ENCODE measurements at regions not wholly inside any gene's neighbourhood (a gene's known extent, or its start where the extent isn't known, plus 50 kb on each side); places are given as distances from the start of the nearest gene placed in this dataset.

DNA sequence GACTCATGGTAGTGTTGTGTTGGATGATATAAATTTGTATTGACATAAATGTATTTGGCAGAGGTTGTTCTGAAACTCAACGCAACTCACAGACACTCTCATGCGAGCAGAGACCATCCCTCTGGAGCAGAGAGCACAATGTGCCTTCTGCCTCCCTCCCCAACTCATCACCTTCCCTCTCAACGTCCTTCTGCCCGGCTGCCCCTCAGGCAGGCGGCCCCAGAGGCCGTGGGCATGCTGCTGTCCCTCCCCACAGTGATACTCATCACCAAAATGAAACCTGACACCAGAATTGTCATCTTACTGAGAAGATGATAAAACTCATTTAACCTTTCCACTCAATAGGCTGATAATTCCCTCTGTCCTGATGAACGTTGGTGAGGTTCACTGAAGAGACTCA is 260.6 kb downstream of the ETS1 start:
- no peak for DNase-seq

DNA sequence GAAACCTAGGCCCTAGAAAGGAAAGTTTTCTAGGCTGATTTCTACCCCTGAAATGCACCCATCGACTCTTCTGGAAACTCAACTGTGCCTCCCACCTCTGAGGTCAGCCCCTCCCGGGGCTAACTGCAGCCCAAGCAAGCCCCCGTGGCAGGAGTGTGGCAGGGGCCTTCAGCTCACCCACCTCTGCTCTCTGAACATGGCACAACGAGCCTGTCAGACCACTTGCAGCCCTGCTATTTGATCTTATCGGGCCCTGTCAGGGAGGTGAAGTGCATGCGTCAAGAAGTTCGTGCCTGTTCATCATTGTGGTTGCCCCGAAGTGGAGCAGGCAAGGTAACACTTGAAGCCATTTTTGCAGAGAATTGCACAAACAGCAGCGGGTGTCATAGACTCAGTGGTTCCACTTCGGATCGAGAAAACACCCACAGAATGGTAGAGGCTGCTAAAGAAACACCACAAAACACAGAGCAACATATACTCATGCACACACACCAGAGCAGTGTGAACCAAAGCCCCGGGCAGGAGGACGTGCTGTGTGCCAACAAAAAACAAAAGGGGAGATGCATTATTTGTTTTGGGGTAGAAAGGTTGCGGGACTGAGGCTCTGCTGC is 262.7 kb downstream of the ETS1 start:
- DNase-seq = no peak

GRCh38 chr11:128324051-128324481 is 263.3 kb downstream of the ETS1 start:
- DNase-seq = no peak

- DNase-seq = no peak
Observed at GRCh38 chr11:128323381-128323780, 264.0 kb downstream of the ETS1 start.

DNA sequence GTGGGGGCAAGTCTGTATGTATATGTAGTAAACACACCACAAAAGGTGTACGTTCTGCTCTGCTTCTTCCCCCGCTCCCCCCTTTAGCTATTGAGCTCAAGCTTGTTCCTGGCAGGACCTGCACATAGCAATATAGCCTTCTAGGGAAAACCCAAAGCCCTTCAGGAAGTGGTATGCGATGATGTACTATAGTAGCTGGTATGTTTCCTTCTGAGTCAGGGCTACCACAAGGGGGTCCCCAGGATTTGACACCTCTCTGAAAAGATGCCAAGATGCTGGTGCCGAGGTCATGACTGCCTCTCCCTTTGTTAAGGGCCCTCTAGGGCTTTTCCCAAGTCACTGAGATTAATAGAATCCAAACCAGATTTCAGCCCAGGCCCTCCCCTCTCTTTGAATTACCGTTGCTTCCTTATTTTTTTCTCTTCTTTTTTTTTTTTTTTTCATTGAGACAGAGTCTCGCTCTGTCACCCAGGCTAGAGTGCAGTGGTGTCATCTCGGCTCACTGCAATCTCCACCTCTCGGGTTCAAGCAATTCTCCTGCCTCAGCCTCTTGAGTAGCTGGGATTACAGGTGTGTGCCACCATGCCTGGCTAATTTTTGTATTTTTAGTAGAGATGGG is 268.4 kb downstream of the ETS1 start:
- no peak for DNase-seq

DNA sequence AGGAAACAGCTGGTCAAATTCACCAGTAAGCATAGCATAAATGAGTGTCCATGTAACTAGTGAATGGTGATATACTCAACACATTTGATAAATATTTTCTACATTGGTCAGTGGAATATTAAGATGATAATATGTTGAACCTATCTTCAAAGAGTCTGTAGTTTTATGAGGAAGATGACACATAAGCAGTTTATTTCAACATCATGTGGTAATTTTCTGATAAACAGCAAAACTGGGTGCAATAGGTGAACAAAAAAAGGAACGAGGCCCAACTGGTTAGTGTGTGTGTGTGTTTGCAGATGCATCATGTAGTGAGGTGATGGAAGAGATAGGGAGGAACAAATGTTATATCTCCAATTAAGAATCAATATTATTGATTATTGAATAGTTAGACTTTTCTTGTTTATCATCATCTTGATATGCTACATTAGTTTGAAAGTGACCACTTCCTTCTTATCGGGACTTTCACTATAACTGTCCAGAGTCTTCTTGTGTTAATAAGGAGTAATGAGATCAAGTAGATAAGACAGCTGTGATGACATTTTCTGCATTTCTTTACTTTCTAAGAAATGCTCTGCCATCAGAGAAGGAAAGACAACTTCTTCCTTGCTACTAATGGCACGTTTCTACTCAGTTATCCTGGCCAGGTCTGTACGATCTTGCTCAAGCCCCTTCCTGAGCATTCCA is 270.7 kb downstream of the ETS1 start:
- DNase-seq = no peak

DNA sequence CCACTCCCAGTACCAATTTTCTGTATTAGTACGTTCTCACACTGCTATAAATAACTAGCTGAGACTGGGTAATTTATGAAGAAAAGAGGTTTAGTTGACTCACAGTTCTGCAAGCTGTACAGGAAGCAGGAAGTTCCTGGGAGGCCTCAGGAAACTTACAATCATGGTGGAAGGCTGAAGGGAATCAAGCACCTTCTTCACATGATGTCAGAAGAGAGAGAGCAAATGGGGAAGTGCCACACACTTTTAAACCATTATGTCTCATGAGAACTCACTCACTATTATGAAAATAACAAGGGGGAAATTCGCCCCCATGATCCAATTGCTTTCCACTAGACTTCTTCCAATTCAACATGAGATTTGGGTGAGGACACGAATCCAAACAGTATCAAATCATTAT is 271.4 kb downstream of the ETS1 start:
- DNase-seq = no peak

- no peak for DNase-seq
Observed at GRCh38 chr11:128313931-128314330, 273.4 kb downstream of the ETS1 start.

DNA sequence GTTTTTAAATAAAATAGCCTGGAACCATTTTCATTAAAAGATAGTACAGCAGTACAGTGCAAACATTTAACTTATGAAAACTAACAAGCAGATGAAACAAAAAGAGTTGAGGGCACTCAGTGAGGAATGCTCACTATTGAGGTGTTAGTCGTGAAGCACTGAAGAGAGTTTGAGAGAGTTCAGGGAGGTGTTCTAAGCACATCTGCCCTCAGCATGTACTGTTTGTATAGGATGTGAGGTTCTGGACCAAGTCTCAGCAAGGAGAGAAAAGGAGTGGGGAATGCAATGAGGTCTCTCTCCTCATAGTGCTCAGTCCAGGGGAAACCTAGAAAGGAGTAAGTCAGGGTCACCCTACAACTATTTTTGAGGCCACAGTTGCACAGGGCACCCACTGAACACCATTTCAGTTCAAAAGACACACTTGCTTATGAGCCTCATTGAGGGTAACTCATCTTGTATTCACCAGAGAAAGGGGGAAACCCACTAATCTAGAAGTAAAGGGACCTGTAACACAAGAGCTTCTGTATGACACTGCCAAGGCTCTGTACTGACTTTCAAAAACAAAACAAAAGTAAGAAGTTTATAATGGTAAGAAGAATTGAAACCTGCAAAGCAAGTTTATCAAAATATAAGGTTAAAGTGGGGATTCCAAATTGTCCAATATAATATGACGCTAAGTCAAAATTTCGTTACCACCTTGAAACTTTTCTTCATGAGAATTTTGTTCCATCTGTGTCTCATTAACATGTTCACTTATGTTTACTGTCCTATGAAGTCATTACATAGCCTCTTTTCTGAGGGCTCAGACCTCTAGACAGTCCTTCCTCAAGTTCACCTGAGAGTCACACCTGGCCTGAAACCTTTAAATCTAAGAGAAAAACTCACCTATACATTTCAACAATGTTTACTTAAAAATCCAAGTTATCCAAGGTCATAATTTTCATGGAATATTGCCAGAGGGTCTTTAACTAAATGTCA is 275.3 kb downstream of the ETS1 start:
- no peak for DNase-seq

- DNase-seq = no peak
Observed at GRCh38 chr11:128310676-128311445, 276.5 kb downstream of the ETS1 start.

DNA sequence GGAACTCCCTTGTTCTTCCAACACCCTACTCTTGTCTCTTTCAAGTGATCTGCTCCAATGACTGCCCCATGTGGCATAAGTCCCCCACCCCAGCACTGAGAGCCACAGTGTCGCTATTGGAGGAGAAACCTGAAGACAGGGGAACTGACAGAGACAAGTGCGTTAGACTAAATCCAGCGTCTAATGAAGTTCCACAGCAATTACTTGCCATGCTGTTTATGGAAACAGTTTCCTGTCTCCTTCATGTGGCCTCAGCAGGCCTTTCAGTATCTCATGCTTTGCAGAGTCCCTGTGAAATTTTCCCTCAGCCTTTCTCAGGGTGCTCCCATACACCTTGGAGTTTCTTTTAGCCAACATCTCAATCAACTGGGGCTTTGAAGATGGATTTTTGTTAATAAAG is 277.4 kb downstream of the ETS1 start:
- no peak for DNase-seq

DNA sequence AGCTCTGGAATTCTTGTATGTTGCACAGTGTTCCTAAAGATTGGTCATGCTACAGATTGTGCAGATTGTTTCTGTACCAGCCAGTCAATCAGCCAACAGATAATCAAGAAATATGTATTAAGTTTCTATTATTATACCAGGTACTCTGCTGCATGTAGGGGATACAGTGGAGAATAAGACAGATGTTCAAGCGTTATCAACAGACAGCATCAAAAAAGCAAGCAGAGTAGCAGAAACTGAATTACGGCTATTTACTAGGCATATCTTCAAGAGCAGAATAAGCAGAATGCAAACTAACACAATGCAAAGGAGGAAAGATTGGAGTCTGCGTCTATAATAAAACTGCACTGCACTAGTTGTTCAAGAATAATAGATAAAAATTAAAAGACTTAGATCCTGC is 278.6 kb downstream of the ETS1 start:
- DNase-seq = no peak

DNA sequence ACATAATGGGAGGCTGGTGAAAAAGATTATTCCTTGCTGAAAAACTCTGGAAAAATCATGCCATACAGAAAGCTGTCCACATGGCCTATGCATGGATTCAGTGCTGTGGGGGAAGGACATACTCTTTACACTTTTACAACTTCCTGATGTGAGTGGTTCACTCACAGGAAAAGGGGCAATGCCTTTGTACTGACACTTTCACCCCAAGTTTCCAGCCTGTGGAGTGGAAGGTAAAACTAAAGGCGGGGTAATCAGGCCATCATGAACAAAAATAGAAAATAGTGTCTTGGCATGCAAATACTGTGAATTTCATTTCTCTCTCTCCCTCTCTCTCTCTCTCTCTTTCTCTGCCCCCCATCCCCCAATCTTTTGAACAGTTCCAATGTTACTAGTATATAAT is 281.8 kb downstream of the ETS1 start:
- DNase-seq = no peak

DNA sequence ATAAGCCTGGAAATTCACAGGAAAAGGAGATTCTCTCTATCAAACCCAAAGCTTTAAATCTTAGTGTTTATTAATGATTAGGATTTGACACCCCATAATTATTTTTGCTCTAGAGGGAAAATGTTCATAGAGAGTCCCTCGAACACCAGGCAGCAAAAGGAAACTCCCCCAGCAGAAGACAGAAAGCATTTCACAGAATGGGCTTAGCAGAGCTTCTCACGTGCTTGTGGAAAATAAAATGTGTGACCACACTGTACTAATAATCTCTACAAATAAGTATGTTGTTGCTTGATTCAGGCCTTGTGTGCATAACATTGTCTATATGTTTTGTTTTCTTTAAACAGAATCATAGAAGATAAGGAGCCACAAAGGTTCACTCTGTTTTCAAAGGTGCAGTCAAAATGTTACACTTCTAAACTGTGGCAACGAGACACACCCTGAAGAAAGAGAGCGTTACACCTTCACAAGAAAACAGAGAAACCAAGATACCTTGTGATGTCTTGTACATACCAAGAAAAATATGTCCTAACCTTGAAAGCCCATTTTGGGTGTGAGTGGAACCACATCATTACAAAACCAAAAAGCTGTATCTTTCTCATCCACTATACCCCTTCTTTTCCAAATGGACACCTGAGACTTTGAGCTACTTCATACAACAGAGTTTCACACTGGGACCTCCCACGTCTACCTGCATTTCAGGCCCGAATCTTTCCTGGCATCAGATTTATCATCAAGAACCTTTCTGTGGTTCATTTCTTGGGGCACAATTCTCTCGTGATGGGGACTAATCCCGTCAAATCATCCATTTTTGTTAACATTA is 282.5 kb downstream of the ETS1 start:
- DNase-seq = no peak

GRCh38 chr11:128304116-128304515 is 283.2 kb downstream of the ETS1 start:
- no peak for DNase-seq

- no peak for DNase-seq
Observed at GRCh38 chr11:128303383-128303782, 284.0 kb downstream of the ETS1 start.

- DNase-seq = peak; percentile 70
Observed at GRCh38 chr11:128302425-128303186, 284.8 kb downstream of the ETS1 start.

GRCh38 chr11:128301756-128302155 is 285.6 kb downstream of the ETS1 start:
- no peak for DNase-seq

- DNase-seq = no peak
Observed at GRCh38 chr11:128300785-128301184, 286.6 kb downstream of the ETS1 start.

- no peak for DNase-seq
Observed at GRCh38 chr11:128299132-128299726, 288.1 kb downstream of the ETS1 start.

All from KG1 (cell line).